C1 segment of cervical spinal cord (tissue), 14 donors: ENCODE measurements at regions not wholly inside any gene's neighbourhood (a gene's known extent, or its start where the extent isn't known, plus 50 kb on each side); places are given as distances from the start of the nearest gene placed in this dataset.
"Not testable (repeated sequence)": the region's sequence is repeated elsewhere in the genome, so short reads cannot be mapped to it uniquely, and the experiment has no call there.

Source experiments
- DNase-seq, 14 donors: peaks; one replicate each; lab custom pipeline; 2025; lab: John Stamatoyannopoulos, UW

DNA sequence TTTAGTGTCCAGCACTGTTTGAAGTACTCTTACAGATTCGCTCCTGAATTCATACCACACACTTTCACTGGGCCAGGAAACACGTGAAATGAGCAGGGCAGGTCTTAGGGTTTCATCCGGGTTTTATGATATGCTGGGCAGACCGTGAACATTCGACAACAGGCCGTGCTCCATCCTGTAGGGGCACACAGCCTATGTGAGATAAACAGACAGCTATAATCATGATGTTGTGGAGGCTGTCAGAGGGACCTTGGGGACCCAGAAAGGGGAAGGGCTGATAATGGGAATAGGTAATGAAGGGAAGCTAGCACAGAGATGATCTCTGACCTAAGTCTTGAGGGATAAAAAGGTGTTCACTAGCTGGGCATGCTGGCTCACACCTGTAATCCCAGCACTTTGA is 110.4 kb downstream of the RIN2 start:
- DNase-seq: no peak

DNA sequence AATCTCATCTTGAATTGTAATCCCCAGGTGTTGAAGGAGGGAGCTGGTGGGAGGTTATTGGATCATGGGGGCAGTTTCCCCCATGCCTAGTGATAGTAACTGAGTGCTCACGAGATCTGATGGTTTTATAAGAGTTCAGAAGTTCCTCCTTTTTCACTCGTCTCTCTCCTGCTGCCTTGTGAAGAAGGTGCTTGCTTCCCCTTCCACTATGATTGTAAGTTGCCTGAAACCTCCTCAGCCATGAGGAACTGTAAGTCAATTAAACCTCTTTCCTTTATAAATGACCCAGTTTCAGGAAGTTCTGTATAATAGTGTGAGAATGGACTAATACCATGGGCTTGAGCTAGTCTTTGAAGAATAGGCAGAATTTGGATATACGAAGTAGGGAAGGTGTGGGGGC is 113.9 kb downstream of the RIN2 start:
- DNase-seq: no peak

DNA sequence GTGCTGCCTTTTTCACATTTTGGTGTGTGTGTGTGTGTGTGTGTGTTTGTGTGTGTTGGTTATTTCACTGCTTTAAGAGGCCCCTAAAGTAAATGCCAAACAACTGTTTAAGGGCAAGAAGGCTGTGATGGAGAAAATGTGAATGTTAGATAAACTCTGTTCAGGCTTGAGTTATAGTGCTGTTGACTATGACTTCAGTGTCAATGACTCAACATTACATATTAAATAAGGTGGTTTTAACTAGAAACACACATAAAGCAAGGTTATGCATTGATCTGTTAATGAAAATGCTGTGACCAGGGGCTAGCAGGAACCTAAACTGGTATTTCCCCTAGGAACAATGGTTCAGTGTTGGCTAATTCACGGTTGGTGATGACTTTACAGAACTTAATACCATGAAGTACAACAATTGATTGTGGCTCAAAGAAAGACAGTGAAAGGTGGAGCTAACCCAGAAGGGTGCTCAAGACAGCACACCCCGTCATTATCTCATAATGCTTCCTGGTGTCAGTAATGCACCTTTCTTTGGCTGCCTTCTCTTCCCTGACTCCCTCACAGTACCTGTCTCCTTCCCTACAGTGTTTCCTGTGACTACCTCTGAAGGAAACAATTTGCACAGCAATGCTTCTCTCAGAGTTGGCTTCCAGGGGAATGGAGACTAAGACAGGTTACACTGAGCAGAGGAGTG is 116.1 kb downstream of the RIN2 start:
- no peak for DNase-seq

DNA sequence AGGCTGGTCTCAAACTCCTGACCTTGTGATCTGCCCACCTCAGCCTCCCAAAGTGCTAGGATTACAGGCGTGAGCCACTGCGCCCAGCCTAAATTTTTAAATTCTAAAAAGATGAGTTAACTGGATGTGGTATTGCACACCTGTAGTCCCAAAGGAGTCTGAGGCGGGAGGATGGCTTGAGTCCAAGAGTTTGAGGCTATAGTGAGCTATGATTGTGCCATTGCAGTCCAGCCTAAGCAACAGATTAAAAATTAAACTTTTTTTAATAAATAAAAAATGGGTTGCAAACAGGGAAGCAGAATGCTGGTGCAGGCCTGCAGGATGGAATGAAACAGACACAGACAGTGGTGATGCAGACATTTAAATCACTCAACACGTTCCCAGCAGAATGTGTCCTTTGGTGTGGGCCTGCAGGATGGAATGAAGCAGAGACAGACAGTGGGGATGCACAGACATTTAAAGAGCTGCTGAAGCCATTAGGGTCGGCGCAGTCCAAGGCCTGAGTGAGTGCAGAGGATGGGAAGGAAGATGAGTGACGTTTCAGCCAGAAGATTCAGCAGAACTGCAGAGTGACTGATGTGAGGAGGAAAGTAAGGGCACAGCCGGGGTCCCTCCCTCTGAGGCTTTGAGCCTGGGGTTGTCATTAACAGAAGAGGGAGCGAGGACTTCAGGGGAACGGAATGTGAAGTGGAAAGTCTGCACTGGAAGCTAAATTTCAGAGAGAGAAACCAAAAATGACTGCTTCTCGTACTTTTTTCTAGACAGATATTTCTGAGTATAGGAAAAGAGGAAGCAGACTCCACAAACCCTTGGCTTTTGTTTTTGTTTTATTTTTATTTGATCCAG is 117.5 kb downstream of the RIN2 start:
- DNase-seq: peak in 2 of 14 donors; percentile 3 to 9

DNA sequence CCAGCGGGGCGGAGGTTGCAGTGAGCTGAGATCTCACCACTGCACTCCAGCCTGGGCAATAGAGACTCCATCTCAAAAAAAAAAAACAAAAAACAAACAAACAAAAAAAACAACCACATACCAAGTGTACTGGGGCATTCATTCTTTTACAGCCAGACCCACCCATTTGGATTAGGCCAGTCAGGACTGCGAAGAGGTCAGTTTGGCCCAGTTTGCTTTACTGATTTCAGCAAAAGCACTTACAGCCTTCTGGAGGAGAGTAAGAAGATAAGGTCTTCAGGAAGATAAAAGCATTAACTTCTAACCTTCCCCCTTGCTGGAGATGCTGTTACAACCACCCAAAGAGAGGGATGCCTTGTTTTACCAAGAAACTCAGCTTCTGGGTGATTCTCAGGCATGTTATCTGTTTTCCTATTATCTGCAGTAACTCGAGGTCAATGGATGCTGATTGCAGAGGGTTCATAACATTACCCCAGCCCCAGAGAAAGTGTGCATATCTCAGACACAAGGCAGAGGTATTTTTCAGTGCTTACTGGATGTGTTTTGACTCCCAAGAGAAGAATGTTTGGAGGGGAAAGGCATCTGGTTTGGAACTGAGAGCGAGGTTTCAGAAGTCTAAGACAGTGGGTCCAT is 118.9 kb downstream of the RIN2 start:
- no peak for DNase-seq

DNA sequence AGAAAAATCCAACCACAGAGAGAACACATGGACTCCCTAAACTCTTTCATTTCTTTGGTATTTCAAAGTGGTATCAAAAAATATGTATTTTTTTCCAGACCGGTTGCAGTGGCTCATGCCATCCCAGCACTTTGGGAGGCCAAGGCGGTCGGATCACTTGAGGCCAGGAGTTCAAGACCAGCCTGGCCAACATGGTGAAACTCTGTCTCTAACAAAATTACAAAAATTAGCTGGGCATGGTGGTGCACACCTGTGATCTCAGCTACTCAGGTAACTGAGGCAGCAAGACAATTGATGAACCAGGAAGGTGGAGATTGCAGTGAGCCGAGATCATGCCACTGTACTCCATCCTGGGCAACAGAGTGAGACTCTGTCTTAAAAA is 121.8 kb downstream of the RIN2 start:
- DNase-seq: not testable (repeated sequence)

DNA sequence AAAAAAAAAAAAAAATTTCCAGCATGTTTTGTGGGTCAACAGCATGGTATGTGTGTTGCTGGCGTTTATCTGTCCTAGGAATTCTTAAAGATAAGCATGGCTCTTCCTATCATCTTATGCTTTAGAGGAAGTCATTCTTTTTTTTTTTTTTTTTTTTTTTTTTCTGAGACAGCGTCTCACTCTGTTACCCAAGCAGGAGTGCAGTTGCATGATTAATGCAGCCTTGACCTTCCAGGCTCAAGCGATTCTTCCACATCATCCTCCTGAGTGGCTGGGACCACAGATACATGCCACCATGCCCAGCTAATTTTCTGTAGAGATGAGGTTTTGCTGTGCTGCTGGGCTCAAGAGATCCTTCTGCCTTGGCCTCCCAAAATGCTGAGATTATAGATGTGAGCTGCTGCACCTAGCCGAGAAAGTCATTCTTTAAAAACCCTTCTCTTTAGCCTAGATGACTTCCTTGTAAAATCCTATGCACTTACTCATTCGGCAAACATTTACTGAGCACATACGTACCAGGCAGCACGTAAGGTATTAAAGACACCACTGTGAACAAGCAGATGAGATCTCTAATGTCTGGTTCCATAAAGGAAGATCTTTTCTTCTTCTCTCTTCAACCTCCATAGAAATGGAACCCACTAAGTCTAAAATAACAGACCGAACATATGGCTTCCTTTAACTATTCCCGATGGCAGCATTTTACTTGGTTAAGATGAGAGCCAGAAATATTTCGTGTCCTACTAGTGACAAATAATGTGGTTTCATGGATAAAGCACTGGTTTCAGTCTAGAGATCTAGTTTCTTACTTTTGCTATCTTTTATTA is 122.4 kb downstream of the RIN2 start:
- no peak for DNase-seq

DNA sequence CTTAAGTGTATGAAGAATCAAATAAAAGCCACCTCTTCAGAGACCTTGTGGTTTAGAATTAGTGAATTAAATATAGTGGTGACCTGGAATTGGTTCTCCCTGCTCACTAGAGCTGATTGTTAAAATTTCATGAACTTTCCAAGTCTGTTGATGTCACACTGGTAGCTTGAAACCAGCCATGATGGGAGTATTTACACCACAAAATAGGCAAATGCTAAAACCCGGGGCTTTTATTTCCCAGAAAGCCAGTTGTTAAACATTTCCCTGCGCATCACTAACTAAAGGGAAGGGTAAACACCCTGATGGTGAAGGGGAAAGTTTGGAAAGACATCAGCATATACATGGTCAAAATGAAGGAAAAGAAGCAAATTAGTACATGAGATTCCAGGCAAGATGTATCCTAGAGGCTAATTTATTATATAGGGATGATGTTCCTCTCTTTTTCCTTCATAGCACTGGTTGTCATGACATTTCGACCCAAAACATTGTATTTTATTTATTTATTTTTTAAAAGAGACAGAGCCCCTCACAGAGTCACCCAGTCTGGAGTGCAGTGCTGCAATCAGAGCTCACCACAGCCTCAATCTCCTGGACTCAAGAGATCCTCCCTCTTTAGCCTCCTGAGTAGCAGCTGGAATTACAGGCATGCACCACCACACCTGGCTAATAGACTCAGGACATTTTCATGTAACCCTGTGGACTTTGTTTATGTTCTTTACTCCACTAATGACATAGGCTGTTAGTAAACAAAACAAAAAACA is 123.2 kb downstream of the RIN2 start:
- no peak for DNase-seq

DNA sequence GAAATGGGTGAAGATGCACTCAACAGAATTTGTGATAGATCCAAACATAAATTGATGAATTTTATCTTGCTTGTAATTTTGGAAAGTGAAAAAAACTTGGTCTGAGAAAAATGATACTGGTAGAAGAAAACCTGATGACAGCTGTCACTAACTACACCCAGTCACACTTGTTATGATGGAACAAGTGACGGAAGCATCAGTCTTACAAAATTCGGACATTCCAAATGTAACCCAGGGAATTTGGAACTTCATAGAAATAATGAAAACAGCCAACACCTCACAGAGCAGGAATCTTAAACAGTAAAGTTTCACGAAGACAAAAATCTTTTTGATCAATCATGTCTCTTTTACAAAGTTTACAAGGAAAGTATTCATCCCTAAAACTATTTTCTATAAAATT is 123.9 kb downstream of the RIN2 start:
- DNase-seq: no peak

DNA sequence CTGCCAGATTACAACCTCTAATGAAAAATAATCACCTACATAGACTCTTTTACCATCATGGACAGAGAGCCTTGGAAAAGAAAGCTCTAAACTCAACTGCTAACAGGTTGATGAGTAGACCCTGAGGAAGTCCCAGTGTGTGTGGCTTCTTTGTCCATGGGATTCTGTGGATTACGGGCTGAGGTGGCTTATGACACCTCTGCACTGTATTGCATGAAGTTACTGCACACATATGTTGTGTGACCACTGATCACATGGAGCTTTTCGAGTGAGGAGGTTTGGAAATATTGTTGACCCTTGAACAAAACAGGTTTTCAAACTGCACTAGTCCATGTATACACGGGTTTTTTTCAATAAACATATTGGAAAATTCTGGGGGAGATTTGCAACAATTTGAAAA is 124.4 kb downstream of the RIN2 start:
- no peak for DNase-seq

DNA sequence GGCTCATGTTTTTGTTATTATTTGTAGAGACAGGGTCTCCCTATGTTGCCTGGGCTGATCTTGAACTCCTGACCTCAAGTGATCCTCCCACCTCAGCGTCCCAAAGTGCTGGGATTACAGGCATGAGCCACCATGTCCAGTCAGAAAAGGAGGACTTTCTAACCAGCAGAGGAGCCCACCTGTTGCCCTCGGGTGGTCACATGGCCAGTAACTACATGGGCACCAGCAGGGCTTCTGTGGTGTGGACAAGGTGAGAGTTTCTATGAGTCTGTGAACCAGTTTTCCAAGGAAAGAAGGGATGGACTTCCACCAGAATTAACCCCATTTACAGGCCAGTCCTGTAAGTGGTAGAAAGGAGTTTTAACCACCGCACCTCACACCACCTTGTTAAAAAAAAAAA is 125.4 kb downstream of the RIN2 start:
- no peak for DNase-seq

DNA sequence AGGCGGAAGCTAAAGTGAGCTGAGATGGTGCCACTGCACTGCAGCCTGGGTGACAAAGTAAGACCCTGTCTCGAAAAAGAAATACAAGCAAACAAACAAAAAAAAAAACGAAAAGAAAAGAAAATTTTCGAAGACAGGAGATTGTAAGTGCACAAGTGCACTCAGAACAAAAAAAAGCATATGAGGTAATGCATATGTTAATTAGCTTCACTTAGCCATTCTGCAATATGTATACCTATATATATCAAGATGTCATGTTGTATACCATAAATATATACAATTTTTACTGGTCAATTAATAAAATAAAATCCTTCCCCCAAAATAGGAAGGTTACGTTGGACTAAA is 127.5 kb downstream of the RIN2 start:
- DNase-seq: no peak

DNA sequence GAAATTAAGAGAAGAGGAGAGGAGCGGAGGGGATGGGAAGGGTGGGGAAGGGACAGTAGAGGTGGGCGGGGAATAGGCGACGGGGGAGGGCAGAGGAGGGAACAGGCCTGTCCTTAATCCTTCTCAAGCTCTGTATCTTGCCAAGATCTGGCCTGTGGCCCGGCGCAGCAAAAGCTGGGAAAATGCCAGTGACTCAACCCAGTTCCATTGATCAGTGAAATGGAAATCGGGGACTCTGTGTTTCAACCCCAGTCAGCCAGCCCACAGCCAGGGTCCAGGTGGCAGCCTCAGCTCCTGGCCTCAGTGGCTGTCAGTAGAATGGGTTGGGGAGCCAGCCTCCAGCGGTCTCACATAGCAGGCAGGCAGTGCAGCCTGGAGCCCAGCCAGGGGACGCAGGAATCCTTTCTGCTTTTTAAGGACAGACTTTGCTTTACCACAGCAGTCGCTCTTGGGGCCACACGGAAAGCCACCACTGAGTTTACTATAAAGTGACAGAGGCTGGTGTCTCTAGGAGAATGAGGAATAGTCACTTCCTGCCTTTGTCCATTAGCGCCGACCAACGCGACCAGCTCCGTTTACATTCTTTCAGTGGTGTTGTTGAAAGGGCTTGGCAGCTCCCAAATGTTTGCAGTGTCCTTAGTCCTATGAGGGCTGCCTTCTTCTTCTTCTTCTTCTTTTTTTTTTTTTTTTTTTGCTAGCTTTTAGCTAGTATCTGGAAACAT is 128.0 kb downstream of the RIN2 start:
- DNase-seq: peak in 12 of 14 donors; percentile 8 to 74 (median 42)

DNA sequence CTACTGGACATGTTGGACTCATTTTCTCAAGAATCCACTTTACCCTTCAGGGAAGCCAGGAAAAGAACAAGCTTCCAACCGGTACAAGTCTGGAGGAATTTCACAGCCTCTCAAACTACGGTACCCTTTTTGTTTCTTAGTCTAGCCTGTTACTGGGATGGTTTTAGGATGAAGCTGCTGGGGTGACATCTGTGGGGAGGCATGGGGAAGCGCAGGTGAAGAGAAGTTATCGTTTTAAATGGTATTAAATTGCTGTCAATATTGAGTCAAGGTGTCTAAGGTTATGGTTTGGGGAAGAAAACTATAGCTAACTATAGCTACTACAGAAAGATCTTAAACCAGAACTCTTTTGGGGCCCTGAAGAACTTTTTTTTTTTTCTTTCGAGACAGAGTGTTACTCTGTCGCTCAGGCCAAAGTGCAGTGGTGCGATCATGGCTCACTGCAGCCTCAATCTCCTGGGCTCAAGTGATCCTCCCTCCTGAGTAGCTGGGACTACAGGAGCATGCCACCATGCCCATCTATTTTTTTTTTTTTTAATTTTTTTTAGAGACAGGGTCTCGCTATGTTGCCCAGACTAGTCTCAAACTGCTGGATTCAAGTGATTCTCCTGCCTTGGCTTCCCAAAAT is 128.7 kb downstream of the RIN2 start:
- peak in 2 of 14 donors; percentile 33 to 36 for DNase-seq

DNA sequence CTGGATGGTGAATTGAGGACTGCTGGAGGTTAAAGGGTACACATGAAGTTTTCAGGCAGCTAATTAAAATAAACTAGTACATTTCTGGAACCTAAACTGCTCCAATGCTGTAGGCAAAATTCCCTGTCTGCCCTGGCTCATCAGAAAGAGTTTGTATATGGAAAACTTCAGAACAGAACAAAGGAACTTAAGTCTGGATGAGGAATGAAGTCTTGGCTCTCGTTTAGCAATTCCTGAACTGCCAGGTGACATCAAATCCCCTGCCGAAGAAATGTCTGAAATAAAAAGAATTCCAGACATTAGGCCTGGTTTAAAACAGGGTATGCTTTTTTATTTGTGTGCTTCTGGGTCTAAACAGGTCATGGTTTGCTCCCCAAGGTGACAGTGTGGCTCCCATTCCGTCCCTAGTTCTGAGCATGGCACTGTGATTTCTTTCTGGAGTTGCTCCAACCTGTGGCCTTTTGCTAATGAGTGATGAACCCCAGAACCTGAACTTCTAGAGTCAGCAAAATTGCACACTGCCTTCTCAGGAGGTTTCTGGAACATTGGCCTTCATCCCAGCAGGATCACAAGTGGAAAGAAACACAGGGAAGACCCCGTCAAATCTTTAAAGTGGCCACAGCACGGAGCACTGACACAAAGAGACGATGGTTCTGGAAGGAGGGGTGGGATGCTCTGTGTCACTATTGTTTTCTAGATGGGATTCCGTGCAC is 129.4 kb upstream of the NAA20 start:
- DNase-seq: peak in 9 of 14 donors; percentile 32 to 82 (median 56)

DNA sequence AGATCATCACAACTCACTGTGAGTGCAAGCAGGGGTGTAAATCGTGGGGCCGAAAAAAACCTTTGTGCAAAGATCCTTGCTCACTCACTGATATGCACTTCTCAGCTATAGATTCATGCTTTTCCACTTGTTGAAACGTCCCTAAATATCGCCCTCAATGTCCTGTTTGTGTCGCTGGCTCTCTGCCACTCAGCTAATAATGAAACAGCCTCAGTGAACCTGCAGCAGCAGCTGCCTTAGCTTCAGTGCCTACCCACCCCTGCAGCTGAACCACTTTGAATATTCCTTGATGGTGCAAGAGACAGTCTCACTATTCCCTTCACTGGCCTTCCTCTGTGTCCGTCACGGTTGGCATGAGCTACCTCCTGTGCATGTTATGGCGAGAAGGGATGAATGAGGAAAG is 128.9 kb upstream of the NAA20 start:
- DNase-seq: peak in 8 of 14 donors; percentile 32 to 82 (median 62)

DNA sequence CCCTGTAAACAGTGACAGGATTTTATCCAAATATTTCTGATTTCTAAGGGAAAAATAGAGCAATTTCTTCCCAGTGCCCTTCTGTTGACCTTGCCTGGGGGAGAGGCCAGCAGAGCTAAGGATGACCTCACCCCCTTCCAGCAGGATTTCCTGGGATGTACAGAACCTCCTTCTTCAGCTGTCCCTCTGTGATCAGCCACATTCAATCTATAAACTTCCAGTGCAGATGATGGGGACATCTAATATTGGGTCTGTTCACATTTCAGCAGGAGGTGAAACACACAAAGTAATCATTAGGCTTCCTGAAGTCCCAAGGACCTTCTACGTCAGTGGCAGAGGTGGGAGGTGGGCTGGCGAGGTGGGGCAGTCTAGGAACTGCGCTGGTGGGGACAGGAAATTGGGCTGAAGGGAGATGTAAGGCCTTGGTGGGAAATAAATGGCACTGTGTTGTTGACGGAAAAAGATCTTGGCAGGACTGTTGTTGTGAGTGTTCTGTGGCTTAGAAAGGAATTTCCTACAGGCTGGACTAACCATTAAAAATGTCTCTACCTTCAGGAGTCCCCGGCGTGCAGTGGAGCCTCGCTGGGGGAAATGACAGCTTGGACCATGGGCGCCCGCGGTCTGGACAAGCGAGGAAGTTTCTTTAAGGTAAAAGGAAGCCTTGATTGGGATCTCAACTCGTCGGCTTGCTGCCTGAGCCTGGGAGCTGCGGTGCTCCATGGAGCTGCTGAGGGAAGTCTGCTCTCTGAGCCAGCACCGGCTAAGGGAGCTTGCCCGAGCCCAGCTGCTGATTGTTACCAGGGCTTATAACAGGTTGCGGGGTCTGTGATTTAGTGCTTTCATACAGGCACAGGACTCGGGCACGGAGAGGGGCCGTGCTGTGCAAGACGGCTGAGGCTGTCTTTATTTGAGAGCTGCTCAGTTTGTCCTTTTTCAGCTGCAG is 127.9 kb upstream of the NAA20 start:
- peak in 11 of 14 donors; percentile 22 to 85 (median 48) for DNase-seq

DNA sequence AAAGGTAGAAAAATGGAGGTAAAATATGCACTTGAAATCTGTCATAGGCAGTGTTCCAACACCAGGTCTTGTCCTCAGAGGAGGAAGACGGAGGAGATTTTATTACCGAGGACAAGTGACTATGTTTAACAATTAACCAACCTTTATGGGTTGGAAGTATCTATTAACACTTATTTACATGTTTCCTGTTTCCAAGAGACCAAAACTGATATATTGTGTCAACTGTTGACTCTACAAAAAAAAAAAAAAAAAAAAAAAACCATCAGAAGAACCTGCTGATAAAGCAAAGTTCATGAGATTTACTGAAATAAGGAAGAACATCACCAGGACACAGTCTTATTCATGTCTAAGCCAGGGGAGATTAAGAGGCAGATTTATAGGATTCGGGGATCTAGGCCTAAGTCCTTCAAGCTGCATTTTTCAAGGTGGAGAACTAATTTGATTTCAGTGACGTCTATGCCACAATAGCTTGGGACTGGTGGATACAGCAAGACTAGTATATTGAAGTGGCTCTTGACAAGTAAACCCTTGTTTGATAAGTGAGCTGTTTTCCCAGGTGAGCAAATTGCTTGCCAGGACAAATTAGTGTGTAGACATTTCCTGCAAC is 126.6 kb upstream of the NAA20 start:
- no peak for DNase-seq
